PC-3 (cell line): ENCODE measurements at regions not wholly inside any gene's neighbourhood (a gene's known extent, or its start where the extent isn't known, plus 50 kb on each side); places are given as distances from the start of the nearest gene placed in this dataset.
A peak's percentile ranks its signal among the peaks of the same experiment; 100 is the strongest.

ENCODE experiments used
- ATAC-seq: fragments of 200-7000 bp; cut with Tn5 transposase; 2 replicates; pipeline ENCODE4 v1.9.1; 2020; ENCODE audit warnings: mild to moderate bottlenecking, moderate library complexity
- BruUV-seq: library from RNA; stranded (reverse); fragments of 400-500 nt; replicated peaks from 2 replicates; lab custom pipeline; 2021; lab: Mats Ljungman, UMichigan
- CTCF ChIA-PET: fragments of 300-600 bp; sonication (Branson Sonifier 250); formaldehyde crosslinking; loops from one replicate; lab custom pipeline; 2022; ENCODE audit warnings: antibody characterized with exemption; lab: Charles Lee
- POLR2A ChIA-PET: fragments of 300-600 bp; sonication (Branson Sonifier 250); formaldehyde crosslinking; loops from one replicate; lab custom pipeline; 2022; ENCODE audit warnings: antibody characterized with exemption; ENCODE audit not compliant: unreplicated experiment; lab: Charles Lee
- DNase-seq: peaks from one replicate; pipeline ENCODE4 v3.0.0-alpha.2; 2015
- H2AFZ ChIP-seq: fragments of 300-600 bp; sonication (generic); 2 replicates; pipeline ENCODE4 v1.6.0; 2016; ENCODE audit warnings: antibody characterized with exemption, low read length
- H3F3A ChIP-seq: fragments of 300-600 bp; sonication (generic); one replicate; pipeline ENCODE4 v1.6.0; 2017; ENCODE audit warnings: antibody characterized with exemption, low read length, control low read depth, mild to moderate bottlenecking; ENCODE audit not compliant: unreplicated experiment
- H3K27ac ChIP-seq: fragments of 300-600 bp; sonication (generic); 2 replicates; pipeline ENCODE4 v1.5.1; 2016; ENCODE audit warnings: mild to moderate bottlenecking, low read length
- H3K27me3 ChIP-seq: fragments of 300-600 bp; sonication (generic); 2 replicates; pipeline ENCODE4 v1.6.1; 2016; ENCODE audit warnings: low read length, mixed read lengths
- H3K36me3 ChIP-seq: fragments of 300-600 bp; sonication (generic); 2 replicates; pipeline ENCODE4 v1.6.1; 2016; ENCODE audit warnings: low read depth, mixed run types, low read length, mixed read lengths
- H3K4me1 ChIP-seq: fragments of 300-600 bp; sonication (generic); 2 replicates; pipeline ENCODE4 v1.5.1; 2016; ENCODE audit warnings: low read length; ENCODE audit not compliant: insufficient read depth
- H3K4me2 ChIP-seq: fragments of 300-600 bp; sonication (generic); 2 replicates; pipeline ENCODE4 v1.6.0; 2016; ENCODE audit warnings: low read length
- H3K4me3 ChIP-seq: fragments of 300-600 bp; sonication (generic); 2 replicates; pipeline ENCODE4 v1.5.1; 2016; ENCODE audit warnings: mild to moderate bottlenecking, low read length, mixed read lengths
- H3K79me2 ChIP-seq: fragments of 300-600 bp; sonication (generic); 2 replicates; pipeline ENCODE4 v1.6.1; 2017; ENCODE audit warnings: low read length, mixed read lengths
- H3K9ac ChIP-seq: fragments of 300-600 bp; sonication (generic); 2 replicates; pipeline ENCODE4 v1.6.0; 2016; ENCODE audit warnings: mild to moderate bottlenecking, low read length
- H3K9me2 ChIP-seq: fragments of 300-600 bp; sonication (generic); replicated peaks from 2 replicates; pipeline ENCODE4 v1.6.1; 2016; ENCODE audit warnings: mixed run types, low read length, mixed read lengths
- H3K9me3 ChIP-seq: fragments of 300-600 bp; sonication (generic); 2 replicates; pipeline ENCODE4 v1.6.1; 2016; ENCODE audit warnings: low read length, mixed read lengths
- H4K20me1 ChIP-seq: fragments of 300-600 bp; sonication (generic); 2 replicates; pipeline ENCODE4 v1.6.1; 2016; ENCODE audit warnings: low read length, mixed read lengths
- EZH2 ChIP-seq: fragments of 300-600 bp; sonication (generic); IDR thresholded peaks from one replicate; pipeline ENCODE4 v1.6.1; 2017; ENCODE audit warnings: antibody characterized with exemption, mild to moderate bottlenecking, low read length; ENCODE audit not compliant: unreplicated experiment
- EZH2phosphoT487 ChIP-seq: fragments of 300-600 bp; sonication (generic); IDR thresholded peaks from 2 replicates; pipeline ENCODE4 v1.6.1; 2018; ENCODE audit warnings: mild to moderate bottlenecking, antibody characterized with exemption, low read length, borderline replicate concordance
- intact Hi-C: fragments of 100-400 bp; cut with micrococcal nuclease; formaldehyde crosslinking; loops from 2 replicates; pipeline ENCODE4 v1.9.0; 2023
- TF ChIP-seq, protein P1 (sequence below): fragments of 300-600 bp; sonication (generic); conservative IDR thresholded peaks from 2 replicates; pipeline ENCODE4 v1.5.1; 2017; ENCODE audit warnings: antibody characterized with exemption, low read depth, mild to moderate bottlenecking, low read length

DNA sequence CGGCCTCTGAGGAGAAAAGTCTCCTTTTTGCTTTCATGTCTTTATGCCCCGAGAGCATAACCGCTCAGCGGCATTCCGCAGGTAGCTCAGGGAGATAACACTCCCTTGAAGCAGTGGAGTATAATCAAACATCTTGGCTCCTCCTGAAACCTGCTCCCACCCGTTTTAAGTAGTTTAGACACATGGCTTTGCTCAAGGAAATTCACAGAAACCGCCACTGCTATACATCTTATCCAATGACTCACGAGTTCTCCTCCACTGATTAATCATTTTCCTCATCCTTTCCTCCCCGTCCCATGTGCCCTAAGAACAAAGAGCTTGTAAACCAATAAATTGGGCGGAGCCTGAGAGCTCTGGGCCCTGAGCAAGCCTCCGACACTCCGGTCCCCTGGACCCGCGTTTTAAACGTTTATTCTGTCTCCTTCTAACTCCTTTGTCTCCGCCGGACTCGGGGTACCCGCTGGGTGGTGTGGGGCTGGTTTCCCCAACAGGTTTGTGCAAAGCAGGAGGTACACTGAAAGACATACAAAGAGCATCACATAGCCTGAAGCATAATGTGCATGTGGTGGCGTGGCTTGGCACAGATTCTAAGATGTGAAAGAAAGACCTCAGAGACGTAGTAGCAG, 401.2 kb downstream of the TLL1 start:
- TF ChIP-seq EZH2phosphoT487 (no peak), EZH2 (no peak)
- TF ChIP-seq, protein P1, sequence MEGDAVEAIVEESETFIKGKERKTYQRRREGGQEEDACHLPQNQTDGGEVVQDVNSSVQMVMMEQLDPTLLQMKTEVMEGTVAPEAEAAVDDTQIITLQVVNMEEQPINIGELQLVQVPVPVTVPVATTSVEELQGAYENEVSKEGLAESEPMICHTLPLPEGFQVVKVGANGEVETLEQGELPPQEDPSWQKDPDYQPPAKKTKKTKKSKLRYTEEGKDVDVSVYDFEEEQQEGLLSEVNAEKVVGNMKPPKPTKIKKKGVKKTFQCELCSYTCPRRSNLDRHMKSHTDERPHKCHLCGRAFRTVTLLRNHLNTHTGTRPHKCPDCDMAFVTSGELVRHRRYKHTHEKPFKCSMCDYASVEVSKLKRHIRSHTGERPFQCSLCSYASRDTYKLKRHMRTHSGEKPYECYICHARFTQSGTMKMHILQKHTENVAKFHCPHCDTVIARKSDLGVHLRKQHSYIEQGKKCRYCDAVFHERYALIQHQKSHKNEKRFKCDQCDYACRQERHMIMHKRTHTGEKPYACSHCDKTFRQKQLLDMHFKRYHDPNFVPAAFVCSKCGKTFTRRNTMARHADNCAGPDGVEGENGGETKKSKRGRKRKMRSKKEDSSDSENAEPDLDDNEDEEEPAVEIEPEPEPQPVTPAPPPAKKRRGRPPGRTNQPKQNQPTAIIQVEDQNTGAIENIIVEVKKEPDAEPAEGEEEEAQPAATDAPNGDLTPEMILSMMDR = no peak
- Histone ChIP-seq H3K36me3 (no peaks in the 10 kb centered on the region), H3K4me1 (peaks cover 18% of the 10 kb centered on the region), H3K4me3 (no peak overlapping the region), H3K9me3 (no peaks in the 10 kb centered on the region), H3K27ac (no peak overlapping the region), H3K27me3 (no peaks in the 10 kb centered on the region), H3F3A (no peaks in the 10 kb centered on the region), H3K4me2 (no peak overlapping the region), H3K9me2 (no peaks in the 10 kb centered on the region), H3K79me2 (no peaks in the 10 kb centered on the region), H4K20me1 (no peaks in the 10 kb centered on the region), H3K9ac (no peak overlapping the region), H2AFZ (no peak overlapping the region)
- ATAC-seq (no peak), DNase-seq (no peak)
- intact Hi-C loops = no loop called here
- CTCF ChIA-PET = no interaction called here
- no TSS peak for BruUV-seq
- POLR2A ChIA-PET = no interaction called here

DNA sequence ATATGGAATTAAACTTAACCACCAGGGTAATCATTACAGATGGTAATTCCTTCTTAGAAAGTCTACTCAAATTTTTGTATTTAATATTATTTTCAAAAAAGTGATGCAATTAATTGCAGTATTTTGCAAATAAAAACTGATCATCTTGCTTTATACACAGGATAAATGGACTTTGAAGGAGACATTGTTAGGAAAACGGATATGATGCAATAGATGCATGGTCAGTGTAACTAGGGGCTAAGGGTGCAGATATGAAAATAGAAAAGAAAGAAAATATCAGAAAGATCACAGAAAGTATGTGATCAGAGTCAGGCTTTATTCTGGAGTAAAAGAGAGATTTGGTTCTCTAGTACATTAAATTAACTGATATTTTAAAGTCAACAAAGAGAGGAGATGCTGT, 401.7 kb downstream of the TLL1 start:
- Histone ChIP-seq H3K27me3 (no peaks in the 10 kb centered on the region), H2AFZ (no peak overlapping the region), H3K9me3 (no peaks in the 10 kb centered on the region), H3F3A (no peaks in the 10 kb centered on the region), H3K4me2 (no peak overlapping the region), H3K9me2 (no peaks in the 10 kb centered on the region), H4K20me1 (no peaks in the 10 kb centered on the region), H3K4me3 (no peak overlapping the region), H3K4me1 (peaks cover 18% of the 10 kb centered on the region), H3K27ac (no peak overlapping the region), H3K9ac (no peak overlapping the region), H3K79me2 (no peaks in the 10 kb centered on the region), H3K36me3 (no peaks in the 10 kb centered on the region)
- ATAC-seq (no peak), DNase-seq (no peak)
- ChIA-PET POLR2A (no interaction called here), CTCF (no interaction called here)
- TF ChIP-seq EZH2phosphoT487 (no peak), EZH2 (no peak)
- TF ChIP-seq, protein P1 = no peak
- no TSS peak for BruUV-seq
- intact Hi-C loops = loop anchor here (5.0 kb wide), 1 partner anchor 128 kb away; no protein-coding TSS in a partner anchor

DNA sequence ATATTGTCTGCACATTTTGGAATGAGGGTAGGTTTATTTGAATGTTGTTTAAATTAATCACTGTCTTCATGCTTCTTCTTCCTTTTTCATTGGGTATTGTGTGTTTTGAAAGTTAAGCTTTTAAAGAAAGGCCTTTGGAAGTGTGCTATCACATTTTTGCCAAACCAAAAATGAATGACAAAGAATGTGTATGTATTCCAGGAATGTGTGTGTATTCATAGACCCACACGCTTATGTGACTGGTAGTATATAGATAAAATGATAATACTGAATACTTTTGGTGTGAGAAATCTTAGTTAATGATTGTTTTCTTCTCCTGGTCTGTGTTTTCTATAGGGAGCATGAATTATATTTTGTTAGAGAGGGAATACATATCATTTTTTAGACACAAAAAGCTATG, 404.4 kb downstream of the TLL1 start:
- DNase-seq (peak; percentile 61), ATAC-seq (no peak; the same call in 1 of the 2 replicates)
- Histone ChIP-seq H3K79me2 (no peaks in the 10 kb centered on the region), H3K9me2 (no peaks in the 10 kb centered on the region), H3K4me1 (peaks cover 32% of the 10 kb centered on the region), H2AFZ (no peak overlapping the region), H3K9me3 (no peaks in the 10 kb centered on the region), H3K4me3 (no peak overlapping the region), H3K36me3 (no peaks in the 10 kb centered on the region), H3F3A (peaks cover 2% of the 10 kb centered on the region), H3K27me3 (no peaks in the 10 kb centered on the region), H3K27ac (peak overlapping the region; percentile 33), H4K20me1 (no peaks in the 10 kb centered on the region), H3K9ac (no peak overlapping the region), H3K4me2 (0 out of 2 replicates have a peak overlapping the region, but pooled peaks have one; percentile 15)
- TF ChIP-seq EZH2 (no peak), EZH2phosphoT487 (no peak)
- TF ChIP-seq, protein P1 = no peak
- ChIA-PET POLR2A (no interaction called here), CTCF (no interaction called here)
- no TSS peak for BruUV-seq
- intact Hi-C loops = loop anchor here (5.0 kb wide), 1 partner anchor 125 kb away; no protein-coding TSS in a partner anchor
